PC-9 (cell line): ENCODE measurements at regions not wholly inside any gene's neighbourhood (a gene's known extent, or its start where the extent isn't known, plus 50 kb on each side); places are given as distances from the start of the nearest gene placed in this dataset.

Experiments
- EZH2 ChIP-seq: fragments of 200-600 bp; sonication (generic); IDR thresholded peaks from 2 replicates; pipeline ENCODE4 v1.8.0; 2017; ENCODE audit warnings: antibody characterized with exemption, low read depth
- TF ChIP-seq, protein P1 (sequence below): fragments of 200-600 bp; sonication (generic); conservative IDR thresholded peaks from 2 replicates; pipeline ENCODE4 v1.6.1; 2017; ENCODE audit warnings: mixed run types, antibody characterized with exemption, mild to moderate bottlenecking, moderate library complexity

DNA sequence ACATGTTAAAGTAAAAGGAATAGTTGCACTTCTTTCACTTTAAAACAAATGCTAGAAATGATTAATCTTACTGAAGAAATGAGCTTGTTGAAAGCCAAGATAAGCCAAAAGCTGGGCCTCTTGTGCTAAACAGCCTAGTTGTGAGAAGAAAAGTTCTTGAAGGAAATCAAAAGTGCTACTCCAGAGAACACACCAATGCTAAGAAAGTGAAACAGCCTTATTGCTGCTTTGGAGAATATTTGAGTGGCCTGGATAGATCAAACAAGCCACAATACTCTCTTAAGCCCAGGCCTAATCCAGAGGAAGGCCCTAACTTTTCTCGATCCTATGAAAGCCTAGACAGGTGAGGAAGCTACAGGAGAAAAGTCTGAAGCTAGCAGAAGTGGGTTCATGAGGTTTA is 967.9 kb upstream of the INTU start:
- TF ChIP-seq, protein P1, sequence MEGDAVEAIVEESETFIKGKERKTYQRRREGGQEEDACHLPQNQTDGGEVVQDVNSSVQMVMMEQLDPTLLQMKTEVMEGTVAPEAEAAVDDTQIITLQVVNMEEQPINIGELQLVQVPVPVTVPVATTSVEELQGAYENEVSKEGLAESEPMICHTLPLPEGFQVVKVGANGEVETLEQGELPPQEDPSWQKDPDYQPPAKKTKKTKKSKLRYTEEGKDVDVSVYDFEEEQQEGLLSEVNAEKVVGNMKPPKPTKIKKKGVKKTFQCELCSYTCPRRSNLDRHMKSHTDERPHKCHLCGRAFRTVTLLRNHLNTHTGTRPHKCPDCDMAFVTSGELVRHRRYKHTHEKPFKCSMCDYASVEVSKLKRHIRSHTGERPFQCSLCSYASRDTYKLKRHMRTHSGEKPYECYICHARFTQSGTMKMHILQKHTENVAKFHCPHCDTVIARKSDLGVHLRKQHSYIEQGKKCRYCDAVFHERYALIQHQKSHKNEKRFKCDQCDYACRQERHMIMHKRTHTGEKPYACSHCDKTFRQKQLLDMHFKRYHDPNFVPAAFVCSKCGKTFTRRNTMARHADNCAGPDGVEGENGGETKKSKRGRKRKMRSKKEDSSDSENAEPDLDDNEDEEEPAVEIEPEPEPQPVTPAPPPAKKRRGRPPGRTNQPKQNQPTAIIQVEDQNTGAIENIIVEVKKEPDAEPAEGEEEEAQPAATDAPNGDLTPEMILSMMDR: no peak
- no peak for TF ChIP-seq EZH2
